AG08395 (cell line): ENCODE measurements at regions not wholly inside any gene's neighbourhood (a gene's known extent, or its start where the extent isn't known, plus 50 kb on each side); places are given as distances from the start of the nearest gene placed in this dataset.

Experiments
- DNase-seq: peaks from one replicate; pipeline ENCODE4 v3.0.0; 2012; ENCODE audit warnings: mixed read lengths, low spot score

GRCh38 chr15:93165734-93166470, 76.9 kb upstream of the RGMA start:
- no peak for DNase-seq

GRCh38 chr15:93164409-93164808, 75.4 kb upstream of the RGMA start:
- no peak for DNase-seq

GRCh38 chr15:93162560-93162959, 73.5 kb upstream of the RGMA start:
- no peak for DNase-seq

- no peak for DNase-seq
Measured at GRCh38 chr15:93159930-93160329, 70.9 kb upstream of the RGMA start.

- DNase-seq: no peak
Measured at GRCh38 chr15:93158097-93158900, 69.3 kb upstream of the RGMA start.

GRCh38 chr15:93154666-93155065, 65.7 kb upstream of the RGMA start:
- no peak for DNase-seq

- DNase-seq: no peak
Measured at GRCh38 chr15:93152951-93153350, 63.9 kb upstream of the RGMA start.

GRCh38 chr15:93152360-93152759, 63.3 kb upstream of the RGMA start:
- no peak for DNase-seq

GRCh38 chr15:93150910-93151881, 62.2 kb upstream of the RGMA start:
- DNase-seq: no peak

GRCh38 chr15:93146601-93147000, 57.6 kb upstream of the RGMA start:
- no peak for DNase-seq

GRCh38 chr15:93146196-93146595, 57.2 kb upstream of the RGMA start:
- no peak for DNase-seq

- DNase-seq: no peak
Measured at GRCh38 chr15:93144463-93145236, 55.6 kb upstream of the RGMA start.

GRCh38 chr15:93143186-93143585, 54.2 kb upstream of the RGMA start:
- DNase-seq: no peak

GRCh38 chr15:93141371-93141794, 52.4 kb upstream of the RGMA start:
- DNase-seq: no peak

GRCh38 chr15:93139436-93139835, 50.4 kb upstream of the RGMA start:
- no peak for DNase-seq

- no peak for DNase-seq
Measured at GRCh38 chr15:93138681-93139250, 49.8 kb upstream of the RGMA start.
